ENCODE measurements at regions not wholly inside any gene's neighbourhood (a gene's known extent, or its start where the extent isn't known, plus 50 kb on each side); places are given as distances from the start of the nearest gene placed in this dataset.
A peak's percentile ranks its signal among the peaks of the same experiment; 100 is the strongest.
"Not testable (repeated sequence)": the region's sequence is repeated elsewhere in the genome, so short reads cannot be mapped to it uniquely, and the experiment has no call there.

DNA sequence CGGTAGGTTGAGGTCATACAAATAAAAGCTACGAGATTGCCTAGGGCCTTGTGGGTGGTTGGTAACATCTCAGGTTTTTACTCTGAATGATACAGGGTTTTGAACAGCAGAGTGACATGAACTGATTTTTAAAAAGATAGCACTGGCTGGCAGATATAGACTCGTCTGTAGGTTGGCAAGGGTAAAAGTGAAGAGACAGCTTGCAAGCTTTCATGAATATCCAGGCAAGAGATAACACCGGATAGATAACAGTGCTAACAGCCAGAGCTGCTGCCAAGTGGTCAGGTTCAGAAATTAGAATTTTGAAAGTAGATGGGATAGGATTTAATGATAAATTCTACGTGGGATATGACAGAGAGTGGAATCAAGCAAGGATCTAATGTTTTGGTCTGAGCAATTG, 299.7 kb upstream of the AADAT start:
- ChIA-PET CTCF (interaction anchor here (1.0 to 1.8 kb wide), 3 partner anchors 9 to 21 kb away, joined by 3 to 6 read pairs (median 5); no protein-coding TSS in a partner anchor), POLR2A (no interaction called here)
- TF ChIP-seq, protein P1, sequence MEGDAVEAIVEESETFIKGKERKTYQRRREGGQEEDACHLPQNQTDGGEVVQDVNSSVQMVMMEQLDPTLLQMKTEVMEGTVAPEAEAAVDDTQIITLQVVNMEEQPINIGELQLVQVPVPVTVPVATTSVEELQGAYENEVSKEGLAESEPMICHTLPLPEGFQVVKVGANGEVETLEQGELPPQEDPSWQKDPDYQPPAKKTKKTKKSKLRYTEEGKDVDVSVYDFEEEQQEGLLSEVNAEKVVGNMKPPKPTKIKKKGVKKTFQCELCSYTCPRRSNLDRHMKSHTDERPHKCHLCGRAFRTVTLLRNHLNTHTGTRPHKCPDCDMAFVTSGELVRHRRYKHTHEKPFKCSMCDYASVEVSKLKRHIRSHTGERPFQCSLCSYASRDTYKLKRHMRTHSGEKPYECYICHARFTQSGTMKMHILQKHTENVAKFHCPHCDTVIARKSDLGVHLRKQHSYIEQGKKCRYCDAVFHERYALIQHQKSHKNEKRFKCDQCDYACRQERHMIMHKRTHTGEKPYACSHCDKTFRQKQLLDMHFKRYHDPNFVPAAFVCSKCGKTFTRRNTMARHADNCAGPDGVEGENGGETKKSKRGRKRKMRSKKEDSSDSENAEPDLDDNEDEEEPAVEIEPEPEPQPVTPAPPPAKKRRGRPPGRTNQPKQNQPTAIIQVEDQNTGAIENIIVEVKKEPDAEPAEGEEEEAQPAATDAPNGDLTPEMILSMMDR (IDR thresholded peaks at IDR 0.05; ENCODE audit: control extremely low read depth, extremely low read depth, low read depth, missing control alignments) = no peak
- DNase-seq (ENCODE audit: extremely low spot score) = no peak

GRCh38 chr4:170388255-170388654, 298.5 kb upstream of the AADAT start:
- ChIA-PET CTCF (interaction anchor here (1.3 to 1.8 kb wide), 2 partner anchors 15 to 20 kb away, joined by 3 to 6 read pairs; no protein-coding TSS in a partner anchor), POLR2A (no interaction called here)
- TF ChIP-seq, protein P1 (IDR thresholded peaks at IDR 0.05; ENCODE audit: control extremely low read depth, extremely low read depth, low read depth, missing control alignments) = no peak
- no peak for DNase-seq (ENCODE audit: extremely low spot score)

DNA sequence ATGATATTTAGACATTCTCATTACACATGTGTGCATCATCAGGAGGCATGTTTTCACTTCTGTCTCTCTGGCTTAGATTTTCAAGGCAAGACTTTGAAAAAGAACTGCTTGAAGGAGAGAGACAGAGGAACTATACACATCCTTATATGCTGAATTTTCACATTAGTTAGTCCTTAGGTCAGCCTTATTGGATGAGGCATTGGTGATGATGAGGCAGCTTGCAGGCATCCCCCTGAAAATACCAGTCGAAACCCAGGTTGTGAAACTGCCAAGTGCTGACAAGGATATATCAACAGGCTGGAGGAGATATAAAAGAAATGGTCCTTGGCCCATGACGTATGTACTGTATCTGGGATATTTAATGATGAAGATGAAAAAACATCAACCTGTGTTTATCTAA, 297.2 kb upstream of the AADAT start:
- TF ChIP-seq, protein P1 (IDR thresholded peaks at IDR 0.05; ENCODE audit: control extremely low read depth, extremely low read depth, low read depth, missing control alignments) = no peak
- POLR2A ChIA-PET = no interaction called here
- no peak for DNase-seq (ENCODE audit: extremely low spot score)

DNA sequence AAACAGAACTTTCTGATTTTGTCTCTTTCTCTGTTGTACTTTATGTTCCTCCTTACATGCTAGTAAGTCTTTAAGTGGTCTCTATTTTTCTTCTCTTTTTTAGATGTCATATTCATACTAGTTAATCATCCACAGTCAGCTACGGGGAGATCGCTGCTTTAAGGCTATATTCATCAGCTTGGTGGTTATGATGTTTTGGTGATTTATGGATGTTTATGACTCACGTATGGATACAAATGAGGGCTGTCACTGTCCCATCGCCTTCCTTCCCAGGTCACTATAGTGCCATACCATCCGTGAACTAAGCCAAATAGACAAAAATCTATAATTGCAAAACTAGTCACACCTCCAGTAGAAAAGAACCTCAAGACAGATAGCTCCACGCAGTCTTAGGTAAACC, 296.8 kb upstream of the AADAT start:
- TF ChIP-seq, protein P1 (IDR thresholded peaks at IDR 0.05; ENCODE audit: control extremely low read depth, extremely low read depth, low read depth, missing control alignments) = no peak
- ChIA-PET POLR2A (no interaction called here), CTCF (interaction anchor here (1.0 kb wide), 1 partner anchor 11 kb away, joined by 3 read pairs; no protein-coding TSS in a partner anchor)
- DNase-seq (ENCODE audit: extremely low spot score) = no peak

More for the DNA sequence above, 297.2 kb upstream of the AADAT start:
- CTCF ChIA-PET = no interaction called here

DNA sequence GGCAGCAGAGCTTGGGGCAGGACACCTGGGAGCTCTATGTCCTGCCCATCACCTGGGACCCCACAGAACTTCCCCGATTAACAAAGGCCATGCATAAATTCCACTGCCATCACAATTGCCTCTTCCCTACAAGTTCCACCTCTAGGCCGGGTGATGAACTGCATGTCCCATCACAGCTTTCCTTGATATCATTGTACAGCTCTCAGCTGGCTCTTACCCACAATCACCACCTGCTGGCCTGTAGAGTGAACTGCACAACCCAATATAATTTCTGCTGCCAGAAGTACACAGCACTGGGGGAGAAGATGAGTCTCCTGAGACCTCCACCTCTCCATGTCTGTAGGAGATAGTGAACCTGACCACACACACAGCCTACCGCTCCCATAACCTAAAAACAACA, 285.0 kb upstream of the AADAT start:
- TF ChIP-seq, protein P1 (IDR thresholded peaks at IDR 0.05; ENCODE audit: control extremely low read depth, extremely low read depth, low read depth, missing control alignments) = peak; percentile 65
- peak; percentile 47 for DNase-seq (ENCODE audit: extremely low spot score)
- CTCF ChIA-PET = interaction anchor here (0.9 to 6.9 kb wide), 30 partner anchors 8 to 331 kb away, joined by 3 to 174 read pairs (median 4); no protein-coding TSS in a partner anchor
- POLR2A ChIA-PET = no interaction called here

DNA sequence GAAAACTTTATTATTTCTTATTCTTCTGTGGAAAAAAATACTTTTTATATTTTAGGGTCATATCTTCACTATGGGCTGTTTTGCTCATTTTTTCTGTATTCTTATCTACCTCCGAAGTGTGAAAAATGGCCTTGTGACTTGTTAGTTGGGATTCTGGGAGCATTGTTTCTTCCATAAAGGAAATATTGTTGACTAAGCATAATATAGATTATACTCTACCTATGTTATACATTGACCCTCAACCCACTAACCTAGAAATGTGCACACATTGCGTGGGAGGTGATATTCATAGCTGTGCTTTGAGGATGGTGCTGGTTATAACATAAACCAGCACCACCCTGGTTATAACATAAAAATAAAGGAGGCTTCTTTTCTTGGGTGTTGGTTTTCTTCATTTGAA, 259.2 kb upstream of the AADAT start:
- POLR2A ChIA-PET = no interaction called here

DNA sequence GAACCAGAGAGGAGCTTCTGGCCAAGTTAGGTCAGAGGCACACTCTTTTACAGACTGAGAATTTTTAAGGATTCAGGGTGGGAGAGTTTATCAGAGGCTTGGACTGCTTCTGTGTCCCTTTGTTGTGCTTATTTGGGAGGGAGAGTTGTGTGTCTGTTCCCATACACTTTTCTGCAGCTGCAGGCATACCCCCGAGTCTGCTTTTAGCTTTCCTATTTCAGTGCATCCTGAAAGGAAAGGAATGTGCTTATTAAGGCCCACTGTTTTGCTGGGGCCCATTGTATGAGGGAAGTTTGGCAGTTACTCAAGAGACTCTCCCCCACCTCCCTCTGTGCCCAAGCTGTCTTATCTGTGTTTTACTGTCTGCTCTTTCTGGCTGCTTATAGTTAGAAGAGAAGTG, 257.4 kb upstream of the AADAT start:
- CTCF ChIA-PET = interaction anchor here (1.4 to 2.0 kb wide), 3 partner anchors 10 to 88 kb away, joined by 3 to 7 read pairs (median 6); no protein-coding TSS in a partner anchor
- POLR2A ChIA-PET = not testable (repeated sequence)

More for the DNA sequence above, 259.2 kb upstream of the AADAT start:
- TF ChIP-seq, protein P1 (IDR thresholded peaks at IDR 0.05; ENCODE audit: control extremely low read depth, extremely low read depth, low read depth, missing control alignments) = no peak
- CTCF ChIA-PET = no interaction called here
- no peak for DNase-seq (ENCODE audit: extremely low spot score)

More for the DNA sequence above, 257.4 kb upstream of the AADAT start:
- DNase-seq (ENCODE audit: extremely low spot score) = not testable (repeated sequence)

Measured in GM10248 (cell line).